Hepatic stellate cell (primary cell): ENCODE measurements at regions not wholly inside any gene's neighbourhood (a gene's known extent, or its start where the extent isn't known, plus 50 kb on each side); places are given as distances from the start of the nearest gene placed in this dataset.
A peak's percentile ranks its signal among the peaks of the same experiment; 100 is the strongest.
"Not testable (repeated sequence)": the region's sequence is repeated elsewhere in the genome, so short reads cannot be mapped to it uniquely, and the experiment has no call there.

Experiments
- DNase-seq: peaks from one replicate; pipeline ENCODE4 v3.0.0; 2011; ENCODE audit warnings: low spot score

DNA sequence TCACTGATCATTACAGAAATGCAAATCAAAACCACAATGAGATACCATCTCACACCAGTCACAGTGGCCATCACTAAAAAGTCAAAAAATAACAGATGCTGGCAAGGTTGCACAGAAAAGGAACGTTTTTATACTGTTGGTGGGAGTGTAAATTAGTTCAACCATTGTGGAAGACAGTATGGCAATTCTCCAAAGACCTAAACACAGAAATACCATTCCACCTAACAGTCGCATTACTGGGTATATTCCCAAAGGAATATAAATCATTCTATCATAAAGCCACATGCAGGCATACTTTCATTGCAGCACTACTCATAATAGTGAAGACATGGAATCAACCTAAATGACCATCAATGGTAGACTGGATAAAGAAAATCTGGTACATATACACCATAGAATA lies 83.2 kb upstream of the ARID5B start:
- DNase-seq, result not testable (repeated sequence)

DNA sequence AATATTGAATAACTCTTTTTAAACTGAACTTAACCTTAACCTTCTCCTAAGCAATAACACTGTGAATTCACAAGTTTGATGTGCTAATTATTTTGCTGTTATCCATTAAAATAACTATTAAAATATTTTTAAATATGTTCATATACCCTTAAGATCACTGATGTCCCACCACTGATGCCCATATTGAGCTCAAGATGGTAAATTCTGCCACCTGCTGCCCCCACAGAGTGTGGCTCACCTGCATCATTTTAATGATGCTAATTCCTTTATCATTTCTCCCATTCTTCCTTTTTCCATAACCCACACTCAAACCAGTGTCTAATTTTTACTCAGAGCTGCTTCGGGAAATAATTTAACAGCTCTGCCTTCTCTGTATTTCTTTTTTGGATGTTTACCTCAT lies 82.3 kb upstream of the ARID5B start:
- DNase-seq, result no peak

DNA sequence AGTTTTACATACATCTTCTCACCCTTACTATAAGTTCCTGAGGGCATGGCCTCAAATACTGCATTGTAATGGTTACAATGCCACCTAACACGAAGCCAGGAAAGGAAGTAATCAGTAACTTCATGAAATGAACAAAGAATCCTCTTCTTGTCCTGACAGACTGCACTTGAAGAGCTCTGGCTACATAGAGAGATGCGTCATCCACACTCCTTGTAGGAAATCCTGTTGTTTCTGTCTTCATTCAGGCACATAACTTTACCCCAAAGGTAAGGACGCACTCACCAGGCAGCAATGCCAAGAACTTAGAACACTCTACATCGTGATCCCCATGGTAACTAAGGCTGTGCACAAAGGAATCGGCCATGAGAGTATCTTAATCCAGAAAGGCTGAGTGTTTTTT lies 80.3 kb upstream of the ARID5B start:
- DNase-seq, result no peak

DNA sequence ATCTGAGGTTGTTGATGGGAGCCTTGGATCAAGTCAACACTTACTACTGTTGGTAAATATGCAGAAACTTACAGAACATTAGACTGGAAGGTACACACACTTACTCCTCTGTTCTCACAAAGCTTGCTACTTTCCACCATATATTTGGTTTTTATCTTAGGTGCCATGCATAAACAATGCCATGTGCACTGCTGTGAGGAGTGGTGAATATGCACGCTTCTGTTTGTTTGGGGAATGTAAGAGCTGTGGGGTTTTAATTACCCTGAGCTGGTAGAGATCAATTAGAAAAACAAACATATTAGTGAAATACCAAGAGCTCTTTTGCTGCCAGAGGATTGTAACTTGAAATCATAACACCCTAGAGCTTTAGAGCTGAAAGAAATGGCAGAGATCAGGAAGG lies 79.8 kb upstream of the ARID5B start:
- DNase-seq, result no peak

DNA sequence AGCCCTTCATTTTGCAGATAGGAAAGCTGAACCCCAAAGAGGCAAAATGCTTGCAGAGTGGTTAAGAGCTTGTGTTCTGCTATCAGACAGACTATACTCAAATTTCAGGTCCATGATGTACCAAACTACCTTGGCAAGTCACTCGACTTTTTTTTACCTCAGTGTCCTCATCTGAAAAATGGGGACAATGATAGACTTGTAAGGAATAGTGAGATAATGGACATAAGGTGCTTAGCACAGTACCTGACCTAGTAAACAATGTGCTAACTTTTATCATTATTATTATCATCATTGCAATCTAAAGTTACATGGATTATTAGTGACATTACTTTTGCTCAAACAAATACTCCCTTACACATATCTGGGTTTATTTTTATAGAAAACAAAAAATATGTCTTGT lies 79.4 kb upstream of the ARID5B start:
- no peak for DNase-seq

DNA sequence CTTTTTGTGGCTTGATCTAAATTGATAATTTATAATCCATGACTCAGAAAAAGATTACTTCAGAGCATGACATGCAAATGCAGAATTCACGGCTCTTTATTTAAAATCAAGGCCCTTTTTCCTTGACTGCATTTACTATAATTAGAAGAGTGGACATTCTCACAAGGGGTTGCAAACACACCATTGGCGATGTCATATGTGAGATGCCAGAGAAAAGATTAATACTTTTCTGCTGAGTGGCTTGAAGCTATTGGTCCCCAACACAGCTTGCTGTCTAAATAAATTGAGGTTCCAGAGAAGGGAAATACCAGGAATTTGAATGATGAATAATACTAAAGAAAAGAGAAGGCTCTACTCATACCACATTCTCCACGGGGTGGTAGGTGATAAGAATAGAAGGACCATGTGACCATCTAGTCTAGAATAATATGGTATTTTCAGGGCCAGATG lies 78.7 kb upstream of the ARID5B start:
- DNase-seq, result peak; percentile 32

DNA sequence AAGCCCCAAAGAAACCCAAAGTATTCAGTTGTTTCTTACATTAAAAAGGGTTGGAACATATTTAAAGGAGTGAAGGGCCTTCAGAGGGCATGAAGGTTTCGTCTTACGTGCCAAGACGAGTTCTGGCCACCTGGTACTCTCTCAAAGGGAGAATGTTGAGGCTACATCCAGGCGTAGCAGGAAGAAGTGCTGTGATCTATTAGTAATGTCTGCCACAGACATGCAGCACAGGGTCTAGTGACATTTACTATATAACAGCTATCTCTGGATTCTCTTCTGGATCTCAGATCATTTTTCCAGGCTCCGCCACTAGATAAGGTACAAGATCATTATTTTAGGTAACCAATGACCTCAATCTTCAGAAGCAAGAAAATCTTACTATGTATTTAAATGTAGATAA lies 76.5 kb upstream of the ARID5B start:
- no peak for DNase-seq

DNA sequence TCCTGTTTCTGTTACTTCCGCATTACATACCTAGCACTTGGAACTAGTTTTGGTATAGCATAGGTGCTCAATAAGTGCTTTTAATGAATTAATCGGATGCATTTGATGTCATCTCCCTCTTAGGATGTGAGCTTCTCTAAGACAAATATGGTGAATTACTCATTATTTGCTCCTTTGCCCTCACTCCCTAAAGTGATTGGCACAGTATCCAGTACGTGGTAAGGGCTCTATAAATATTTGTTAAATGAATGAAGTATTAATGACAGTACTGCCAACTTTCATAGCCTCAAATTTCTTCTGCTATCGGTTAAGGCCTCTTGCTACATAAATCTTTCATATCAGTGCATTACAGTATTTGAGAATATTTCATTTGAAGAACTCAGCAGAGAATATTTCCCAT lies 75.9 kb upstream of the ARID5B start:
- no peak for DNase-seq

DNA sequence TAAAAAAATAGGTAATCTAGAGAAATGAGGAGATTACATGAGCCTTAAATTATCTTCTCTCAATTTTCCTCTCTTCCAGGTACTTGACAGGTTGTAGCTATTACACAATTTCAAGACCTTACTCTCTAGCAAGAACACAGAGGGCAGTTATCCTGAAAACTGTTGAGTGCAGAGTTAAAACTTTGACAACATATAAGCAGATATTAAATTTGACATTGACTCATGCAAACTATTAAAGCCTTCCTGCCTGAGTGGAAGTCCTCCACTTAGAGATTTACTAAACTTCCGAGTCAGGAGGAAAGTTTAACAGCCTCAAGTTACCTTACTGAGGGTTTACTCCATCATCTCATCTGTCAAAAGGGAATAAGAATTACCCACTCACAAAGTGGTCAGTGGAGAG lies 73.5 kb upstream of the ARID5B start:
- DNase-seq, result no peak

DNA sequence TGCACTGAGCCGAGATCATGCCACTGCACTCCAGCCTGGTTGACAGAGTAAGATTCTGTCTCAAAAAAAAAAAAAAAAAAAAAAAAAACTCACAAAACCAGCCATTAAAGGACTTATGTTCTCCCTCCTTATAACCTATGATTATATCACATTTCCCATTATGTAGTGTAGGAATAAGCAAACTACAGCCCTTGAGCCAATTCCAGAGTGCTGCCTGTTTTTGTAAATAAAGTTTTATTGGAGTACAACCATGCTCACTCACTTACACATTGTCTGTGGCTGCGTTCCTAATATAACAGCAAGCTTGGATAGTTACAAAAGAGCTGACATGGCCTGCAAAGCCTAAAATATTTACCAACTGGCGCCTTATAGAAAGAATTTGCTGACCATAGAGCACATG lies 72.7 kb upstream of the ARID5B start:
- DNase-seq, result no peak

DNA sequence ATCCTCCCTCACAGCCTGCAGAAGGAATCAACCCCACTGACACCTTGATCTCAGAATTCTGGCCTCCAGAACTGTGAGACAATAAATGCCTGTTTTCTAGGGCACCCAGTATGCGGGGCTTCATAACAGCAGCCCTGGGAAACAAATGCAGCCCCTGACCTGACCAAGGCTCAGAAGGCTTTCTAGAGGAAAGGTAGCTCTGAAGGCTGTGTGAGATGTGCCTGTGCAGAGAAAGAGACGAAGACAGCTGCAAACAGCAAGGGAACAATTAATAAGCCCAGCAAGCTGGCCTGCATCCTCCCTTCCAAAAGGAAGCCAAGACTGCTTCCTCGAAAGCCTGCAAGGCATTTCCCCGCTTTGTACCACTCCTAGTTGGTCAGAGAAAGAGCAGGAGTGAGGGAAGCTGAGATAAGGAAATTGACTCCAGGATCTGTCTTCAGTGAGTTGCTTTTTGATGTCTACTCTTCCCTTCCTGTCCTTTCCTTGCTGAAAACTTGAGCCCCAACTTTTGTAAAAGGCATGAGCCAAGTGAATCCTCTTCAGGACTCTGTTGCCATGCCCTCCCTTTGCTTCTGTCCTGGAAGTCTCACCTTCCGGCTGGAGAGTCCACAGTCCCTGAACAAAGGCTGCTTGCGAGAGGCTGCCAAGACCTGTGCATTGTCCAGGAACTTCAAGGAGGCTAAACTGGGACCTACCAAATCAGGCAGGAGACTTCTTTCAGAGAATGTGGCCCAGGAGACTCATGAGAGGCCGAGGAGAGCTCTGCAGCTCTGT lies 71.2 kb upstream of the ARID5B start:
- DNase-seq, result no peak

DNA sequence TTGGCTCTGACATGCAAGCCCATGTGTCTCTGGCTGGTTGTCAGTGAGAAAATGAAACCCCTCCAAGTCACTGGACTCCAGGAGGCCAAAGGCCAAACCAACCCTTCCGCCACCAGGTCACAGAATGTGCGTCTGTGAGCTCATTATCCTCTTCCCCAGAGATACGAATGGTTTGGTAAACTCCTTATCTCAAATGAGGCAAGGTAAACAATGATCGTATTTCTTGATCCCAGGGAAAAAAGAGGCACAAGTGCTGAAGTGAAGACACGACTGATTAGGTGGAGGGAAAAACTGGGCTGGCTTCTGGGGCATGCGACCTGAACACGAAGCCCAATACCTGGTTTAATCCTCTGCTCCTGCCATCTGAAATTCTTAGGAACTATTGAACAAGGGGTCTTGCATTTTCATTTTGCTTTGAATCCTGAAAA lies 70.6 kb upstream of the ARID5B start:
- no peak for DNase-seq

DNA sequence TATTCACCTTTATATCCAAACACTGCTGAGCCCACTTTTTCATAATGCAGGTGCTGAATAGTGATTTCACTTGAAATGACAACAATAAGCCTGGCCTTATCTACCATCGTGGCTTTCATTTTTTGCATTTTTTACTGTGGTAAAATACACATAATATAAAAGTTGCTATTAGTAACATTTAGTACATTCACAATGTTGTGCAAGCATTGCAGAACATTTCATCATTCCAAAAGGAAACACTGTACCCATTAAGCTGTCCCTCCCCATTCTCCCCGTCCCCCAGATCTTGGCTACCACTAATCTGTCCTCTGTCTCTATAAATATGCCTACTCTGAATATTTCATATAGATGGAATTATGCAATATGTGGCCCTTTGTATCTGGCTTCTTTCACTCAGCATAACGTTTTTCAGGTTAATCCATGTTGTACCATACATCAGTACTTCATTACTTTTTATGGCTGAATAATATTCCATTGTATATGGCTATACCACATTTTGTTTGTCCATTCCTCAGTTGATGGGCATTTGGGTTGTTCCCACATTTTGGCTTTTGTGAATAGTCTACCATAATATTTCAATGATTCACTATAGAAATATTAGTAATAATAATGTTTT lies 68.5 kb upstream of the ARID5B start:
- DNase-seq, result no peak

DNA sequence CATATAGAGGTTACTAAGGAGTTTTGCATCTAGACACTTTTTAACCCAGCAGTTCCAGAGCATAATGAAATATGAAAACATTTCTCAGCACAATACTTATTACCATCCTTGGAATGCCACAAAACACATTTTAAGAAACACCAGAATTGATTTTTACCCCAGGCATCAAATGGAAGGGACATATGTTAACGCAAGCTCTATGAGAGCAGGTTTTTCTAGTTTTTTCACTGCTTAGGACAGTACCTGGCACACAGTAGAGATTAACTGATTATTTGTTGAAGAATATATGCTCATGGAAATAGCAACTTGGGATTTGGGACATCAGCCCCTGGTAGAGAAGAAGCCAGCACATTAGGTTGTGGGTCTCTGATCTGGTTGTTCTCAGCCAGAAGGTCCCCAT lies 67.0 kb upstream of the ARID5B start:
- no peak for DNase-seq

DNA sequence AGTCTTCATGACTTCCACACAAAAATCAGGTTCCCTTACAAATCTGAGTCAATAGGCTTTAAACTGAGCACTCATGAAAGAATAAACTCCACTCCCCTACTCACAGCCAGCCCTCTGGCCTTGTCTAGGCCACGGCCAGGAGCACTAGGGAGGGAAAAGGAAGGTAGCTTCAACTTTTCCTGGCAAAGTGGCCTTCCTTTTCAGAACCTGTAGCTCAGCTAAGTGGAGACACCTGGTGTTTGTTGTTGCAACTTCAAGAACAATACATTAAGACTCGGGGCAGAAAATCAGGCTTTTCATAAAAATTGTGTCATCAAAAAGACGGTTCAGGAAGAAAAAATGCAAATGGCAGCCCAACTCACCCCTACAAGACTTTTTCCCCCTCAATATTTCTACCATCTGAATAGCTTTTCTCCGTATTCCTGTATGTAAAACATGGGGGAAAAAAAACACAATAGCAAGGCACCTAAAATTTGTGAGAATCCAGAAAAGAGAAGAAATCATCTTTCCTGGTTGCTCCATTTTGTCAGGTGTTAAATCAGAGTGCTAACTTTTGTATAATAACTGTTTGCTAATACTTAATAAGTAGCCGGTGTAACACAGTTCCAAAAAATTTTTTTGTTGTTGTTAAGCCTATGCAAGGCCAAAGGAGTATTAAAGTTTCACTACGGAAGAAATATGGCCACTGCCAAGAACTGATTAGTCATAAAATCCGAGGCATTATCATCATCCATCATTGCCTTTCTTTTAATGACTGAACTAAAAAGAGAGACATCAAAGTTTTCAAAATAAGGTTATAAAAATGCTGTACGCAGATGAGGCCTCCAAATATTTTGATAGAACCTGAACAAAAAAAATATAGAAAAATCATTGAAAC lies 66.2 kb upstream of the ARID5B start:
- DNase-seq, result no peak

DNA sequence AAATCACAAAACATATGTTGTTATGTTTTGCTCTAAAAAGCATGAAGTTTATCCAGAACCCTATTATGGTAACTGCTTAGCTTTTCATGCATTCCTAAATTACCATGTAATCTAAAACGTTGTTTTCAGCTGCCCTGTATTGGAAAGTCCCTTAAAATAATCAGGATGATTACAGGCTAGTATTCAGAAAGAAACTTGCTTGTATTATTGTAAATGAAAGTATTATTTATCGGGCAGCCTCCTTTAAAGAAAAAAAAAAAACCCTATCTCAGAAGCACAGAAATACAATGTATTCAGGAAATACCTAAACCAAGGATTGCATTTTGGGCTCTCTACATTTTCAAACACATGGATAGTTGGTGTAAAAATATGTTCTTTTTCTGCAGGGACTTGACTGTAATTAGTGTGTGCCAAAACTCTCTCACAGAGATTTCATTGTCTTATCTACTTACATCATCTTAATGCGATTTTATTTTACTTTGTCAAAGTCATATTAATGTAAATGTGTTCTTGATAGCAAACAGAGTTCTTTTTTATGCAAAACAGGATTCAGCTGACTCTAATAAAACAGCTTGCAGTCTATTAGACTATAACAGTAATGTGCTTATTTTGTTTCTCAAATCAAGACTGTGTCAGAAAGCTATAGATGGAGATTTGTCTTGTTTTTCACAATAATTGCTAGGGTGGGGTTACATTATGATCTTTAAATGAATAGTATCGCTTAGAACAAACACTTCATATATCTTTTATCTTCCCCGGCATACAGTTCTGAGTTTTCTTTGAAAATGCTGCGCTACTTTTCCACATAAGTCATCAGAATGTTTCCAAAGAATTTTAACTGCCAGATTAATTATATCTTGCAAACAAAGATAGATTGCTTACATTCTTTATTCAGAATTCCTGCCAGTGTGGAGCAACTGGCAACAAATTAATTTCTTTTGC lies 65.3 kb upstream of the ARID5B start:
- DNase-seq, result no peak

DNA sequence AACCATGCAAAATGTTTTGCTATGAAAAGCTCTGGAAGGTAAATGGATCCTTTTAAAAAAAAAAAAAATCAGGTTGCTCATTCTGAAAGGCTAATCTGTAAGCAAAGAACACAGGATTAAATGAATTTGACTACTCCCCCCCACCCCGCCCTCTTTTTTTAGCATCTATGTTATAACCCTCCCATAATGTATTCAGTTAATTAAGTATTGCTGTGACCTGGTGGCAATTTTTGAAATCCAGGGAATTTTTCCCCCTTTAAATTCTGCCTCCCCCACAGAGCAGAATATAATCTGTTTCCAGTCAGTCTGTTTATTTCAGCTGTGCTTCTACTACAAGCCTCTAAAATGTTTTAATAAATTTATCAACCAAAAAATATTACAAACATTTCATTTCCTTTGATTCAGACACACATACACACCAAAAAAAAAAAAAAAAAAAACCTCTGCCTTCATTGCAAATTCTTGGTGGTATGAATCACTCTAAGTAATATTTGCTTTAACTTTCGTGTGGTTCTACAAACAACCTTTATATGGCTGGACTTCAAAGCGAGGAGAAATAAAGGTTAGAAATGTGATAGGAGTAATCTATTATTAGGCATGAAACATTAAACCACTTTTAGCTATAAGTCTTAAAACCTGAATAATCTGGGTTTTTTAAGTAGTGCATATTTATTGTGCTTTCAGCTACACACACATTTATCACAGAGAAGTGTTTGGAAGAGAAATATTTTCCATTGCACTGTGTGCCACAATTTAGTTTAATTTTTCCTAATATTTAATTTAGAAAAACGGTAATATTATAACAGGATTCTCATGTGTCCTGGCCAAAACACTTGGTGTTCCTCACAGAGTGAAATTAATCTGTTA lies 64.4 kb upstream of the ARID5B start:
- DNase-seq, result peak; percentile 26

DNA sequence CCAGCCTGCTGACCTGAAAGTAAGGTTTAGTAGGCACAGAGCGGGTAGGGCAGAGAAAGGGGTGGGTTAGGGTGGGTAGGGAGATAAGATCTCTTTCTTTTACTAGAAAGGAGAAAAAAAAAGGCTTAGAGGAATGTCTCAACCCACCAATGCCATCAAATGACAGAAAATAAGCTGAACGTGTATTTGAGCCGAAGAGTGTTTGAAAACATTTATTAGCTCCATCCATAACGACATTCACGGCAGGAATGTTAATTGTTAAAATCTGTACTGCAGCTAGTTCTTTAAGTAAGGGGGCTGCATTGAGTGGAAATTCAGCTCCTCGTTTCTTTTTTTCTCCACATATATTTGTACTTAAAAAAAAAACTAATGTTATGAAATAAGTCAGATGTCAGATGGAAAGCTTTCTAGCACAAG lies 63.7 kb upstream of the ARID5B start:
- no peak for DNase-seq

DNA sequence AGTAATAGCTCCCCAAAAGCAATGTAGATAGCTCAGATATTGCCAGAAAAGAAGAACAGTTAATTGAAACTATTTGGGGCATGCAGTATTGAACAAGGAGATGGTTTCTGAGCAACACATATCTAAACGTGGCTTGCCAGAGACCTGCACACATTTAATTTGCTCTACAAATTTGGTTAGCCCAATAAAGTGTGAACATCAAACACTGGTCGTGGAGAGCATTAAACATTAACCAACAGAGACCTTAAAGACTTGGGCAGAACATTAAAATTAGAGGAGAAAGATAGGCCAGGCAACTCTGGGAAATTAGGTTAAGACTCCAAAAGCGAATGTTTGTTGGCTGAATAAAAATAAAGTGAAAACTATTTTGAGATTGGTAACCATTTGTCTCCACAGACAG lies 61.6 kb upstream of the ARID5B start:
- DNase-seq, result no peak

DNA sequence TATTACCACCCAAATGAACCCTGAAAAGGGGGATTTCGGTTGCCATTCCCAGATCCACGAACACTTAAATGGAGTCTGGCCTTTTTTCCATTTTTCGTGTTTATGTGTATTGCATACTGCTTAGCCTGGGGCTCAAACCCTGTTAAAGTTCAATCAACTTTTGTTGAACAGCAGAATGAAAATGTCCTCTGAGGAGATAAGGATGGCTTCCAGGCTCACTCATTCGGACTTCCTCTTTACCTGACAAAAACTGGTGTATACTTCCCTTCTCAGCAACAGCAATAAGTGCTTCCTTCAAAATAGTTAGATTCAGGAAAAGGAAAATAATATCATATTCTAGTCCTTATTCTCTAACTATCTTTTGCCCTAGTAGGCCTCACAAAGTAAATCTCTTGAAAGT lies 61.1 kb upstream of the ARID5B start:
- no peak for DNase-seq

DNA sequence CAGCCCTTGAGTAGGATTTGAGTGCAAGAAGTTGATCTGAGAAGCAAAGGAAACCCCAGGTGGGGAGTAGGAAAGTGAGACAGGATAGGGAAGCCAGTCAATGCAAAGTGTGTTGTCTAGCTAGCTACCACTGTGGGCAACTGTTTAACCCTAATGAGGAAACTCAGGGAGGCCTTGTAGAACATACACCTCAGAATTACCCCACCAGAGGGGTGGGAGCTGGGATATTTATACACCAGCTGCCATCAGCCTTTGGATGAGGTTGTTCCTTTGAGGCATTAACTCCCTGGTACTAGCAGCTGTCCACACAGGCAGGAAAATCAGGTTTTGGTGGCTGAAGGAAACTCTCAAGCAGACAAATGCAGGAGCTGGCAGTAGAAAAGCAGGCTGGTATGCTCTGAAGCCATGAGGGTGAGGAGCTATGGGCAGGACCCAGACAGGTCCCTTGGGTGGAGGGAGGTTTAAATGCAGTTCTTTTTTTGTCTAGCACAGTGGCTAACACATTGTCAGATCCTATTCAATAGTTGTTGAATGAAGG lies 60.1 kb upstream of the ARID5B start:
- DNase-seq, result no peak
